Stimulated activated CD4-positive, alpha-beta T cell treated with anti-CD3 and anti-CD28 coated beads, Interleukin-12 subunit alpha, Interleukin-12 subunit beta, amount 100 ng/mL, for 48 hours (primary cell): ENCODE measurements at regions not wholly inside any gene's neighbourhood (a gene's known extent, or its start where the extent isn't known, plus 50 kb on each side); places are given as distances from the start of the nearest gene placed in this dataset.

ENCODE experiments used
- DNase-seq, 3 donors: peaks; one replicate each; pipeline ENCODE4 v3.0.0-alpha.2; 2020; ENCODE audit warnings: low read depth in 2 of 3, low spot score in 1 of 3

DNA sequence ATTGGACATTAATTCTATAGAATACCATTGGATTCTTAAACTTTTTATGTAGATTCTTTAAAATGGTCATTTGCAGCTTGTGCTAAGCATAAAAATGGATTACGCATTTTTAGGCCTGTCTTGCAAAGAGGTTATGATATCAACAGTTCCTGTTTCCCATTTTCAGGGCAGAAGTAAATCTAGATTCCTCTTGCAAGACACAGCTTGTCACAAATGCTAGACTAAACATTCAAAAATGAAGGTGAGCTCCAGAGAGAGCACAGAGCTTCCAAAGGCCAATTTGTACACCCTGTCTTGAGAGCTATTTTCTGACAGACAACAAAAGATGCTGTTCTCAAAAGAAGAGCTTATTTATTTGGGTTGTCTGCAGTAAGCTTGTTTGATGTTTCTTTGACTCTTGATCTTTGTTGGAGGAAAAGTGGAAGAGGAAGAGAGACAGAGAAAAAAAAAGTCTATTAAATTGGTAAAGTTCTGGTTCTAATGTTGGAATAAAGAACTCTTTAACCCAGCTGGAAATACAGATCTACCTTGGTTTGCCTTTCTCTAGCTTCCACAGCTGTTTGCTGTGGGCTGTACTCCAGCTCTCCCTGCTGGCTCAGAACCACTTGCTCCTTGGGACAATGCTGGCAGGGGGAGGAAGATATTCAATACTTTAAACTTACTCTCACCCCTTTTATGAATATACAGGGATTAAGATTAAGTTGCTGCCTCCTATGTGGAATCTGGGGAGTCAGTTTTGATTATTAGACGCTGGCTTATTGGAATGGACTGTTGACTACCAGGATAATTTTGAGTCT lies 651.8 kb downstream of the CDH11 start:
- no peak for DNase-seq

DNA sequence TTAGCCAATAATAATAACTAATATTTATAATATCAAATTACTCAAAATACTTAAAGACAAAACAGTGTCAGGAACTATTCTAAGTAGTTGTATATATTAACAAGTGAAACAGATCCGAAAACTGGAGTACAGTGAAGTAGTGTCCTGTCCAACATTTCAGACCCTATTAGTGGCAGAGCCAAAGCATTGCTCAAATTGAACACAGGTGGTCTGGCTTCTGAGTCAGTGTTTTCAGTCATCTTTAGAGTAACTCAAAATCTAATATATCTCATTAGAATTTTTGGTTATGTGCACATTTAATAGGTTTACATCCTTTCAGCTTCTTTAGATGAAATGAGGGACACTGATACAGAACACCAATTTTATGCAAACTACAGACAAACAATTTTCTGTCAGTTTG lies 652.5 kb downstream of the CDH11 start:
- no peak for DNase-seq

DNA sequence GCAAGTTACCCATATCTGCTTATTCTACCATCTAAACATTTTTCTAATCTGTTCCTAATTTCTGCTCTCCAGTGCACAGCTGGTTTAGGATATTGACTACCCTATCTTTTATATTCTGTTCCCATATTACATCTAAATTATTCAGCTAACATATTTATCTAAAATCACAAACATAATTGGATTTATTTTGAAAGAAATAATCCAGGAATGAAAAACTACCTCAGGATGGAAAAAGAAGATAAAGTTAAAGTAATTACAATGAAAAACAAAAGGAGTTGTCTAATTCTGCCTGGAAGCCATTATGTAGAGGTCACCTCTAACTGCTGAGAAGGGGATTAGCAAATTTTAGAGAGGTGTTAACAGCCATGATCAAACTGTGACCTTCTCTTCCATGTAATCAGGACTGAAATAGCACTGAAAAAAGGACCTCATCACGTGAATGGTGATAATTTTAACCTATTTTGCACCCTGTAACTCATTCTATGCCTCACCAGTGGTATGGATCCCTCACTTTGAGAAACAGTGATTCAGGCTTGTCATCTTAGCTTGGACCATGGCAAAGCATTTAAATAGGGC lies 653.3 kb downstream of the CDH11 start:
- no peak for DNase-seq

DNA sequence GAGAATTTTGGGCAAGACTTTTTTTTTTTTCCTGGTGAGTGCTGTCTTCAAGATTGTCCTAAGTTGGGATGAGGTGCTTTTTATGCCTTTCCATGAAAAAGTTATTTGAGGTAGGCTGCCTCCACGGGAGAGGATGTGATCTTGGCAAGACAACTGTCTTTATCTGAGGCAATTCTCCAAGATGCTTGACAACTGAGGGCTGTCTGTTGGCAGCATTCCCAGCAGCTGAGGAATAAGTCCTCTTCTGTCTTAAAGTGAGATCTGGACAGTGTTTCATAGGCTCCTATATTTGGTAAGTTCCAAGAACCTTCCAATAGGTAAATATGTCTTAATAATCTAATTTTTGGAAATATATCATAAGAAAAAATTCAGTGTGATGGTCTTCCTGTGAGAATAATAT lies 662.0 kb downstream of the CDH11 start:
- no peak for DNase-seq

DNA sequence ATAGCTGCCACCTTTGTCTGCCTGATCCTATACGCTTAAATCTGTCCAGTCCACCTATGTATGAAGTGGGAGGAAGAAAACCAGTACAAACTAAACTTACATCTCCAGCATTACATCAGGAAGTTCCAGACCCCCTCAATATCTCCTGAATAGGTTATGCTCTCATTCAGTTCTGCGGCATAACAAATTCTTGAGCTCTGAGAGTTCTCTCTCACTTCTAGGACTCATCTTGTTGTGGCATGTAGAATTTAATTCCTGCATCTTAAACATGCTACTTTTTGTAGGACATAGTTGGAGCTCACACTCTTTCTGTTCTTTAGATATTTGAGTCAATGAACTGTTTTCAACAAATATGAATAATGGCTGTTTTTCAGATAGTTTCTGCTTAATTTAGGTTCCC lies 662.5 kb downstream of the CDH11 start:
- DNase-seq, result no peak

DNA sequence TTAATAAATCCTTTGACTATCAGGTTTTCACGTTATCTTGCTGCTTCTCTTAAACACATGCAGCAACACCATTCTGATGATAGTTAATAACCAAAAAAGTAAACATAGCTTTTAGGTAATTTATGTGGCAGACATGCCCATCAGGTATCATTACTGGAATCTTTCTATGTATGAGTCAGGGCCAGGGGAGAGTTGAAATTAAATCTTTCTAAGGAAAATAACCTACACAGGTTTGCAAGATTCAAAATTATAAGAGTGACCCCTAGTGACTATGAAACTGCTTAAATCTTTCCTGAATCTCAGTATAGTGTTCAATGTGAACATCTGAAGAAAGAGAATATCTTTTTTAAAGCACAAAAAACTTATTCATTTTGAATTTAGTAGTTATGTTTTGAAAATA lies 666.6 kb downstream of the CDH11 start:
- no peak for DNase-seq

DNA sequence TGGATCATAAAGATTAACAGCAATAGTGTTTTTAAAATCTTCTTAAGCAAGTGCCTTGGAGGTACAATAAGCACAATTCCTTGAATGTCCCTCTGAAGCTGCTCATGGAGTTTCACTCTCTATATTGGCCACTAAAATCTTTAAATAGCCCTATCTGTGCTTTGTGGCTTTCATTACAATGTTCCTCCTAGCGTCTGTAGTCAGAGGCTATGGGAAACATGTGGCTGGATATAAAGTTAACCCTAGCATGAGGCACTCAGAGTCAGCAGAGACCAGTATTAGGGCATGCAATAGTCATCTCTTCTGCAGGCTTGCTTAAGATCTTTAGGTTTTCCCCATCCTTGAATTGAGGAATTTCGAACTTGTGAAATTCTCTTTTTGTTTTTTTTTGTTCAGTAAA lies 668.2 kb downstream of the CDH11 start:
- no peak for DNase-seq

DNA sequence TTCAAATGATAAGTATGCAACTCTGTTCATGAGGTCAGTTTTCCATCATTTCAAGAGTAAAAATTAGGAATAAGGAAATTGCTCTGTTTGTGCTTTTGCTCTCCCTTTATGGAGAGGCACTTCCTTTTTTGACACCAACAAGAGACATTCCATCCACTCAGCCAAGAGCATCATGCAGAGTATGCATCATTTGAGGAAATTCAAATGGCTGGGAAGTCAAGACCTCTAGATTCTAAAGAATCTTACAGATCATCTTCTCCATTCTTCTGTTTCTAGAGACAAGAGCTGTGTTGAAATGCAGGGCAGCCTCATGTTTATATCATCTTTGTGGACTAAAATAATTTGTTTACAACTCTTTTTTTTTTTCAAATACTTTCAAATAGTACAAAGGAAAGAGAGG lies 669.4 kb downstream of the CDH11 start:
- DNase-seq, result no peak

DNA sequence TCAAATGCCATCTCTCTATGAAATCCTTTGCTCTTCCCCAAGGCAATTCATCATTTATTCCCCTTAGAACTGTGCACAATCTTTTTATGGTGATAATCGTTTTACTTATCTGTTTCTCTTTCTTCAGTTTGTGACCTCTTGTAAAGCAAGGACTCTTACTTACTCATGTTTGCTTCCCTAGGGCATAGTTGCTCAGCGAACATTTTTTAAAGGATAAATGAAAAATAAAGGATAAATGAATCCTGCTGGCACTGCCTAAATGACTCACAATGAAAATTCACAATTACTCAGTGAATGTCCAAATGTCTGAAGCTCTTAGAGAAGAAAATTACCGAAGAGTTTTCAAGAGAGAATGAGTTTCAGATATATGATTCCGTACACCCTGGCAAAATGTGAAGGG lies 671.7 kb downstream of the CDH11 start:
- no peak for DNase-seq

DNA sequence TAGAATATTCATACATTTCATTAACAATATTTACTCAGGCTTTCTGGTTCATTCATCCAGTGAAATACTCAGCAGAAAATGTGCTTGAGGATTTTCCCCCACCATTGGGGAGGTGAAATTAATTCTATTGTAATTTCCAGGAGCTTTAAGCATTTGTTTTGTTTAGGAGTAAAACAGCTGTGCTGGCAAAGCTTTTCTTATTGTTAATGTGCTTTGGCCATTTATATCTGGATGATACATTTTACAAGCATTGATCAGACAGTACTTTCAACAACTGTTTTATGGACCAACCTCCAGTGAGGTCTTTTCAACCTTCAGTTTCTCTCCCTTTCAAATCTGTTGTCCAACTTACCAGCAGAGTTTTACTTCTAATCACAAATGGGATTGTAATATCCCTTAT lies 672.4 kb downstream of the CDH11 start:
- DNase-seq, result no peak

DNA sequence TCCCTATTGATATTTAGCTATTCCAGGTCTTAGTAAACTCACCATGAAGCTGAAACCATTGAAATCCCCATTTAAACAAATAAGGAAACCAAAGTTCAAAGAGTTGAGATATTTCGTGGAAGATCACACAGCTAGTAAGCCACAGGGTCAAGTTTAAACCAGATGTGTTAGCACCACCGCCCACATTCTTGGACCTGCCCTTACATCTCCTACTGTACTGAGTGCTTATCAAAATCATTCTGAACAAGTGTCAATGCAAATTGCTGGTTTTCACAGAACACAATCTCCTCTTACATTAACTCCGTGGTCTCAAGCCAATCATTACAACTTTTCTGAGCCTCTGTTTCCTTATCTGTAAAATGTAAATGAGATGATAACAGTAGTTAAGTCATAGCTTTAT lies 676.2 kb downstream of the CDH11 start:
- no peak for DNase-seq

DNA sequence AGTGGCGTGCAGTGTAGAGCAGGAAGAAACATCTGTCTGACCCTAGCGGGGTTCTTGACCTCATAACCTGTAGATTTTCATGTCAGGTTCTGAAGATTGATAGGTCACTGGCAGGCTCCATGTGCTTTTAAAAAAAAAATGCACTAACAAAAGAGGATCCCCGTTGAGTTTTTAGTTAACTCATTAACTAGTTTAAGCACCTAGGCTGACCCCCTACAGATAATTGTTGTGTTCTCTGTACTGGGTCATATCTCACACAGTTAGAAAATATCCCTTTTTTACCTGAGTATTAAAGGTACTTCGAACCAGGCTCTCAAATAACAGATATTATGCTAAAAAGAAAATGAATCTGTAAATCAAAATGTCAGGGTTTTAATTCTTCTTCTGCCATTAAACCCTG lies 676.6 kb downstream of the CDH11 start:
- DNase-seq, result no peak

DNA sequence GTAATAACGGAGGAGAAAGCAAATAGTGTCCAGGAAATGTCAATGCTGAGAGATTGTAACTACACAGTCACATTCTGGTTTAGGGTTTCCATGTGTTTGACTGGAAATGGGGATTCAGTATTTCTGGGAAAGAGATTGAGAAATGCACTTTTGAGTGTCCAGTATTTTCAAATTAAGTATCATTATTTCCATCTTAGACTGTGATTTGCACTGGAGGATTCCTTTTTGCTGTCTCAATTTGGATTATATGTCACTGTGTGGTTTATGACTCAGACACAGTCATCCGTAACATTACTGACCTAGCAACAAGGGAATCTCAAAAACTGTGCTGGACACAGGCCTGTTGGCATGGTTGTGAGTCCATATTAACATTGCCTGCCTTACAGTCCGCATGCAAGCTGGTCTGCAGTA lies 681.4 kb downstream of the CDH11 start:
- no peak for DNase-seq

DNA sequence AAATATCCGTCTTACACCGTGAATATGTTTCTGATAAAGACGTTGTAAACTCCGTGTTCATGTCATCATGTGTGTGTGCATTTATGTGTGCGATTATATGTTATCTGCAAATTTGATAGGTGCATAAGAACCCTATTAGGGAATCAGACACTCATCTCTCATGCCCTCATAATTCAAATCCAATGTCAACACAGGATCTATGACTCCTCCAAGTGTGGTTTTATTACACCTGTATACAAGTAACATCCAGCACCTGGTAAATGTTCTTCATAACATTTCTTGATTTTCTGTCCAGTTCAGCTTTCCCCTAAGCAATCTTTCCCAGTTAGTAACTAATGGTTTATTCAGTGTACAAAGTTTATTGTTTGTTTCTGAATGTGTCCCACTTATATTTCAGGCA lies 681.9 kb downstream of the CDH11 start:
- no peak for DNase-seq

DNA sequence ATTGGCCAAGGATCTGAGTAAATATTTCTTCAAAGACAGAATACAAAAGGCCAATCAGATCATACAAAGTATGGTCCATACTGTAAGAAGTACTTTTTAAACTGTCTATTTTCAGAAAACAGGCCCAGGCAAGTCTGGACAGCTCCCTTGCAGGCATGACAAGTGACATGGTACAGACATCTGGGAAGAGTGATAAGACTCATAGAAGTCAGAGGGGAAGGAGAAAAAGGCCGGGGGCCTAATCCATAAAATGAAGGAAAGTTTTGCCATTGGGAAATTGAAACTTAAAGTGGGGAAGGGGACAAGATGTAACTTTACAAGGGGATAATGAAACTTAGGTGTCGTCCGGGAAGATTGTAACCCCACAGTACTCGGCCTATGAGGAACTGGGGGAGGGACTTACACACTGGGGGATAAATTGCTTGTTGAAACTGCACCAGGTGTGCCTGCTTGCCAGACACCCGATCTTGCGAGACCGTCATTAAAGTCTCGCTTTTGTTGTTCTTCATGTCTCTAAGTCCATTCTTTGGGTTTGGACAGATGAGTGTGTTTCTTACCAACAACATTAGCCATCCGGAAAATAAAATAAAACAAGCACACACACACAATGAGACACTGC lies 684.0 kb downstream of the CDH11 start:
- no peak for DNase-seq

DNA sequence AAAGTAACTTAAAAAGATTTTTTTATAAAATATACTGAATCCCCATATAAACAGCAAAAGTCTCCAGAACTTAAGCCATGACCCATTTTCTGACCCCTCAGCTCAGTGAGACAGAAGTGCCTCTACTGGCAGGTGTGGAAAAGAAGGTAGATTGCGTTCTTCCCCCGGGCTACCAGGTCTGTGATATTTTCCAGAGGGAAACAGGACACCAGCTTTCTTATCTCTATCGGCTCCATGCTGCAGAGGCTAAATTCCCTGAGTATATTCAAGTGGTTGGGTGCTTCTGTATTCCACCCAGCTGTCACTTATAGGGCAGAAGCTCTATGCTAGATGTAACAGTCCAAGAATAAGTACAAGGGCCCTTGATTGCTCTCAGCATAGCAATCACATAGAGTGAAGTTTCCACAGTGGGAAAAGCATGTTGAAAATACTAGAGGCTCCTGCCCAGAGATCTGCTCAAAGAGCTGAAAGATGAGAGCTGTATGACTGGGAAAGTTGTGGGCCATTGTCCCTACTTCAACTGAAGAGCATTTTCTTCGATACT lies 687.3 kb downstream of the CDH11 start:
- no peak for DNase-seq

DNA sequence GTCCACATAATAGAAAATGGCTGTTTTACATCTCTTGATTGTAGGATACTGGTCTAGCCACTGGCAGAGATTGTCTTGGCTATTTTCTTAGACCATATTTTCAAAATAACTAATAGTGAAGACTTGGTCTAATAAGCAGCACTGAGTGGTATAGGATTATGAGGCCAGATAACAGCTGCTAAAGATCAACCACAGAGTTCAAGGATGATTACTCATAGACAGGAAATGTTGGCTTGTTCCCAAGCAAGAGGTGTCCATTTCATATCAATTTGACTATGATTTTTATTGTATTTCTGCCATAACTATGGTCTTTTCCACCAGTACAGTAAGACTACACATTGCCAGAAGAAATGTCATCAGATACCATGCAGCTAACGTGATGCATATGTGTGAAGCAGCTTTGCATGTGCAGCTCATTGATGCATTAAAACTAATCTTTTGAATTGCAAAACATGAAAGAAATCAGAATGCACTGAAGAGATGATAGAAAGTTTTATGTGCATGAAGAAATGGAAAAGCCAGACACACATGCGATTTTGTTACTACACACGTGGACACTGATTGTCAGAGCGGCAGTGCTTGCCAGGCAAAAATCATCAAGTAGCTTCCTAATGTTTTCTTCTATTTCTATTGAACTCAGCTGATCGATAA lies 693.3 kb downstream of the CDH11 start:
- DNase-seq, result no peak

DNA sequence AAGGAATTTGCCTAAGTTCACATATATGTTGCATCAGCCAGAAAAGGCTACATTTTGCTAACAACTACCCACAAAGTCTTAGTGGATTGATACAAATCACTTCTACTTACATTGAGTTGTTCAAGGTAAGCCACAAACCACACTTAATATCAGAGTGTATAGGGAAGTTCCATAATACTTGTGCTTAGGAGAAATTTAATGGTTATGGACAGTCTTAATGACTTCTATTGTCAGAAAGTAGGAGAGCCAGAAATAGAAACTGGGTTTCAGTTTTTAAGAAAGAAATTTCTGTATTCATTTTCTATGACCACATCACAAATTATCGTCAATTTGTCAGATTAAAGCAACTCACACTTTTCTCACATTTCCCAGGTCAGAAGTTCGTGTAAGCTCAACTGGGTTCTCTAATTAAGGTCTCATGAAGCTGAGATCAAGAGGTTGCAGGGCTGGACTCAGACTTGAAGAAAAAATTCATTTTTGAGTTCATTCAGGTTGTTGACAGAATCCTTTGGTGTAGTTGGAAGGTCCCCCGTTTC lies 695.7 kb downstream of the CDH11 start:
- DNase-seq, result no peak

DNA sequence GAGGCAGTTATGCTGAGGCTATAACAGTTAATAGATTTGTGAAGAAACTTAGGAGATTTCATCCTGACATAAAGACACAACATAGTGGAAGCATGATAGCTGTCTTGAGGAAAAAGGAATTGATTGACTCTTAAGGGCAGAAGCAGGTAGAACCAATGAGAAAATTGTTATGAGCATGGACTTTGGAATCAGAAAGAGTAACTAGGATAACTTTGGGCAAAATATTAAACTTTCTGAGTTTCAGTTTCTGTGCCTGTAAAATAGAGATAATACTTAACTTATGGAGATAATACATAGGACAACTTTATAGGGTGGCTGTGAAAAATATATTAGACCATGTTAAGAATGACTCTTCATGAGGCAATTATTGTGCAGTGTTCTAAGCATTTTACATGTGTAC lies 696.5 kb downstream of the CDH11 start:
- no peak for DNase-seq

DNA sequence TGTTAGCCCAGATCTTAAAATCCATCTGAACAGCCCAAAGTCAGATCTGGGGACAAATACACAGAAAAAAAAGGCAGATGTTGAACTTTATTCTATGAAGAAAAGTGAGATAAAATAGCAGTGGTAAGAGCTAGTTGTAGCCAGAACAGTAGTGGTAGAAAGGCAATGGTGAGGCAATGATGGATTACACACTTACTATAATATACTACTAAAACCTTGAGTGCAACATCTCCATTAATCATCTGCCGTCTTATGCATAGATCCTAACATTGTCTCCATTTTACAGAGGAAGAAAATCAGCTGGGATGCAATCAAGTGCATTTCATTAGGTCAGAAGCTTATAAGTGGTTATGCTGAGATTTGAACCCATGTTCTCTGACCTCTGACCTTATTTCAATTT lies 699.6 kb downstream of the CDH11 start:
- no peak for DNase-seq

DNA sequence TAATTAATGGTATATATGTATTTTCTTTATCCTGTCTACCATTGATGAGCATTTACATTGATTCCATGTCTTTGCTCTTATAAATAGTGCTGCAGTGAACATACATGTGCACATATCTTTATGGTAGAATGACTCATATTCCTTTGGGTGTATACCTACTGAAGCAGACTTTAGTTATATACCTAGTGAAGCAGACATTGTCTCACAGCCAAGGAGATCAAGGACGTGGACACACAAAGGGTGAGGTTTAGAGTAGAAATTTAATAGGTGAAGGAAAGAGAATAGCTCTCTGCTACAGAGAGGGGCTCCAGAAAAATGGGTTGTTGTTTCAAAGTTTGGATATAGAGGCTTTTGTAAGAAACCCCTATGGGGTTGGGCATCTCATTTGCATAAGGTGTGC lies 700.3 kb downstream of the CDH11 start:
- DNase-seq, result no peak

DNA sequence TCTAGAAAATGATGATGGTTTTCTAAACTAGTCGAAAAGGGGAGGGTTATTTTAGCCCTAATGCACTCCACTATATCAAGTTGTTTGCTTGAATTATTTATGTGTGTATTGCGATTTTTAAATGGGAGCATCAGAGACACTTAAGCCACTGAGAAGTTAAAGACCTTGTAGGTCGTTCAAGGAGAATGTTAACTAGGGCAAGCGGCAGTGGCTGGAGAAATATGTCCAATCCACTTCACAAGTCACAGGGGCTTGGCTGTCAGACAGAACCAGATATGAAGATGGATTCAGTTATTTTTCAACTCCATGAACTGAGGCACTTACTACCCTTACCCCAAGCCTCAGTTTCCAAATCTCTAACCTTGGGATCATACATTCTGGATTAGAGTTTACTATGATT lies 702.0 kb downstream of the CDH11 start:
- no peak for DNase-seq
